ENCODE measurements at regions not wholly inside any gene's neighbourhood (a gene's known extent, or its start where the extent isn't known, plus 50 kb on each side); places are given as distances from the start of the nearest gene placed in this dataset.

DNA sequence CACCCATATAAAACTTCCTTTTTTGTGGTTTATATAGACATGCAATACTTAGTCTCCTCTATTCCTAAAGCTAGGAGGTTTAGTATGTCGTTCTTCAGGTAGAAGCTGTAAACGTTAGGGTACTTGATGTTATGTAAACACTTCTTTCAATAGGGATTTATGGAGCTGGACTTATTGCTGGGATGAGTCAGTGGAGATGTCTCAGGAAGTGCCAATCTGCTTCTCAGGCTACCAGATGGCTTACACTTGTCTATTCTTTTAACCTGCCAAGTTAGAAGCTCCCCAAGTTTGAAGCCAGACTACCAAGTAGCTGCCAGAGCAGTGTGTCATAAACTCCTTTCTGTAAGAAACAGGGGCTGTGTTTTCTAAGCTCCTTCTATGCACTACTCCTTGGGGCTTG is 756.5 kb upstream of the LRRTM1 start:
- no peak for FAIRE-seq
- no peak for TF ChIP-seq EHF (CRISPR knock-in tag; IDR thresholded peaks at IDR 0.05)
- Histone ChIP-seq H3K27ac (no peak overlapping the region), H3K4me3 (no peak overlapping the region), H3K4me2 (no peak overlapping the region), H3K9me3 (peaks cover 9% of the 10 kb centered on the region; the same call in 2 of the 3 replicates), H3K4me1 (no peaks in the 10 kb centered on the region)
- no peak for ATAC-seq
- ChIA-PET CTCF (no interaction called here), POLR2A (no interaction called here)
- WGBS (ENCODE audit: missing lambda C conversion rate): 2% methylated on average over 2 of the region's 2 CpGs
- DNase-seq (ENCODE audit: low read depth in 1 of 2, low spot score in 1 of 2): no peak

DNA sequence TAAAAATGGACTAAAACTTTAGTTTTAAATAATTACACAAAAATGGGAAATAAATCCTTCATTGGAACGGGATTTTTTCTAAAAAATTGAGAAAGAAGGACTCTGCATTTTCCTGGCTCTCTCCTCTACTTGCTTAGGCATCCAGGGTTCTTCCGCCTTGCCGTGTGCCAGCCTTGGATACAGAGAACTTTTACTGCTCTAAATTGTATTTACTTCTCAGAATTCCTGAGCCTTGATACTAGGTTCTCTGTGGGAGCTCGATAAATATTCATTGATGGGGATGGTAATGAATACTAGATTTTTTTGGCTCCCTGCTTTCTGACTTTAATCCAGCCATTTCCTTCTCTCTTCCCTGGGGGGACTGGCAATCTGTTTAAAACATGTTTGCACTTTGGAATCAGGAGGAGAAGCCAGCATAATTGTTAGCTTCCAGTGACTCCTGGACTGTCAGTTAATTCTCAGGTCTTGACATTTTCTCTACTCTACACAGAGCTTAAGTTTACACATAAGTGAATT is 746.1 kb upstream of the LRRTM1 start:
- no peak overlapping the region for H3K4me3 ChIP-seq
- H3K9me3 ChIP-seq: peaks cover 5% of the 10 kb centered on the region; the same call in 2 of the 3 replicates
- no peak overlapping the region for H3K4me2 ChIP-seq
- DNase-seq (ENCODE audit: low read depth in 1 of 2, low spot score in 1 of 2) (no peak), FAIRE-seq (no peak), ATAC-seq (no peak)
- WGBS (ENCODE audit: missing lambda C conversion rate): 2% methylated on average over 4 of the region's 4 CpGs
- no peaks in the 10 kb centered on the region for H3K4me1 ChIP-seq
- H3K27ac ChIP-seq: no peak overlapping the region
- POLR2A ChIA-PET: no interaction called here
- CTCF ChIA-PET: no interaction called here
- TF ChIP-seq POLR2A (IDR thresholded peaks at IDR 0.05; ENCODE audit: low read length) (no peak), SMC3 (IDR thresholded peaks at IDR 0.05) (no peak), NR3C1 (IDR thresholded peaks at IDR 0.05) (no peak), MAZ (IDR thresholded peaks at IDR 0.05; ENCODE audit: borderline replicate concordance, low read depth, low read length) (no peak), ZSCAN20 (CRISPR knock-in tag; IDR thresholded peaks at IDR 0.05) (no peak), HEYL (CRISPR knock-in tag; IDR thresholded peaks at IDR 0.05) (no peak), NPAS2 (CRISPR knock-in tag; IDR thresholded peaks at IDR 0.05; ENCODE audit: borderline replicate concordance) (no peak), EHF (CRISPR knock-in tag; IDR thresholded peaks at IDR 0.05) (no peak), TP53 (CRISPR knock-in tag; IDR thresholded peaks at IDR 0.05) (no peak), SREBF2 (IDR thresholded peaks at IDR 0.05) (no peak), FOXS1 (CRISPR knock-in tag; IDR thresholded peaks at IDR 0.05) (no peak), KDM5A (IDR thresholded peaks at IDR 0.05) (no peak), JUNB (IDR thresholded peaks at IDR 0.05) (no peak), HOXB5 (CRISPR knock-in tag; IDR thresholded peaks at IDR 0.05) (no peak), HDAC2 (IDR thresholded peaks at IDR 0.05) (no peak)
- TF ChIP-seq, protein P1, sequence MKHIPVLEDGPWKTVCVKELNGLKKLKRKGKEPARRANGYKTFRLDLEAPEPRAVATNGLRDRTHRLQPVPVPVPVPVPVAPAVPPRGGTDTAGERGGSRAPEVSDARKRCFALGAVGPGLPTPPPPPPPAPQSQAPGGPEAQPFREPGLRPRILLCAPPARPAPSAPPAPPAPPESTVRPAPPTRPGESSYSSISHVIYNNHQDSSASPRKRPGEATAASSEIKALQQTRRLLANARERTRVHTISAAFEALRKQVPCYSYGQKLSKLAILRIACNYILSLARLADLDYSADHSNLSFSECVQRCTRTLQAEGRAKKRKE (CRISPR knock-in tag; IDR thresholded peaks at IDR 0.05; ENCODE audit: low read depth): no peak

DNA sequence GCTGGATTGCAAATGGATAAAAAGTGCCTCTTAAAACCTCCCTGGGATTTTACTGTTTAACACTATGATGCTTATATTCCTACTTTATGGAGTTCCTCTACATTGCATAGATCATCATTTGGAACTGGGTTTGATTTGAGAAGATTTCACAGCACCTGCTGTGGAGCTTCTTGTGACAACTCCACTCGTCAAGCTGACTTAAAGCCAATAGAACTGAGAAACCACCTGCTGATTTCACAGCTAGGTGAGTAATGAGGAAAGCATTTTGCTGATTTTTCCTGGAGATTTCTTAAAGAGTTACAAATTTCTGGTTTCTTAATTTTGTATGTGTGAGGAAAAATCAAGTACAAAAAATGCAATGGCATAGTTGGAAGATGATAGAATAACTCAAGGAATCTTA is 739.1 kb upstream of the LRRTM1 start:
- CTCF ChIA-PET: no interaction called here
- FAIRE-seq (no peak), ATAC-seq (no peak), DNase-seq (ENCODE audit: low read depth in 1 of 2, low spot score in 1 of 2) (no peak)
- Histone ChIP-seq H3K9me3 (peaks cover 4% of the 10 kb centered on the region; the same call in 1 of the 3 replicates), H3K27ac (no peak overlapping the region), H3K4me3 (no peak overlapping the region), H3K4me1 (no peaks in the 10 kb centered on the region), H3K4me2 (no peak overlapping the region)
- 0% methylated on average over 1 of the region's 1 CpG for WGBS (ENCODE audit: missing lambda C conversion rate)
- POLR2A ChIA-PET: no interaction called here
- TF ChIP-seq KDM1A (IDR thresholded peaks at IDR 0.05; ENCODE audit: low read depth) (no peak), PHF8 (IDR thresholded peaks at IDR 0.05; ENCODE audit: borderline replicate concordance, low read depth) (no peak), MAFK (IDR thresholded peaks at IDR 0.05; ENCODE audit: partially characterized antibody) (no peak), TFCP2L1 (CRISPR knock-in tag; IDR thresholded peaks at IDR 0.05) (no peak), CEBPB (IDR thresholded peaks at IDR 0.05) (no peak), CHD2 (IDR thresholded peaks at IDR 0.05; ENCODE audit: low read length, partially characterized antibody) (no peak), RARB (CRISPR knock-in tag; IDR thresholded peaks at IDR 0.05) (no peak), RNF2 (IDR thresholded peaks at IDR 0.05; ENCODE audit: borderline replicate concordance, low read depth) (no peak)
- TF ChIP-seq, protein P2, sequence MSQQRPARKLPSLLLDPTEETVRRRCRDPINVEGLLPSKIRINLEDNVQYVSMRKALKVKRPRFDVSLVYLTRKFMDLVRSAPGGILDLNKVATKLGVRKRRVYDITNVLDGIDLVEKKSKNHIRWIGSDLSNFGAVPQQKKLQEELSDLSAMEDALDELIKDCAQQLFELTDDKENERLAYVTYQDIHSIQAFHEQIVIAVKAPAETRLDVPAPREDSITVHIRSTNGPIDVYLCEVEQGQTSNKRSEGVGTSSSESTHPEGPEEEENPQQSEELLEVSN (IDR thresholded peaks at IDR 0.05; ENCODE audit: borderline replicate concordance, low read depth): no peak
